ENCODE measurements at regions not wholly inside any gene's neighbourhood (a gene's known extent, or its start where the extent isn't known, plus 50 kb on each side); places are given as distances from the start of the nearest gene placed in this dataset.

DNA sequence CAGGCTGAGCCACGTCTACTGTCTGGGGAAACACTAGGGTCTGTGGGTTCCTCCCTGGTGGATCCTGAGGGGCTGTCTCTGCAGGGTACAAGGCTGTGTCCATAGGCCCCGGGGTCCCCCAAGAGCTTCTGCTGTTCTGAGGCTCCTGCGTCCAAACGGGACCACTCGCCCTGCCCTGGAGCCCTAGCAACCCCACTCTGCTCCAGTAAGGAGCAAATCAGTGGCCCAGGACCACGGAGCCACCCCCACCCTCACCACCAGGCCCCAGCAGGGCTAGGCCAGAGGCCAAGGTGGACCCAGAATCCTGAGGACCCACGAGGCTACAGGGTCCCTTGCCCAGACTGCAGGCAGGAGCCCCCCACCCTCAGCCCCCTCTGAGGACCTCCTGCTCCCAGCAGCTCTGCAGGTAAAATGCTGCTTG lies 75.1 kb upstream of the GALNT9 start:
- TF ChIP-seq, protein P1, sequence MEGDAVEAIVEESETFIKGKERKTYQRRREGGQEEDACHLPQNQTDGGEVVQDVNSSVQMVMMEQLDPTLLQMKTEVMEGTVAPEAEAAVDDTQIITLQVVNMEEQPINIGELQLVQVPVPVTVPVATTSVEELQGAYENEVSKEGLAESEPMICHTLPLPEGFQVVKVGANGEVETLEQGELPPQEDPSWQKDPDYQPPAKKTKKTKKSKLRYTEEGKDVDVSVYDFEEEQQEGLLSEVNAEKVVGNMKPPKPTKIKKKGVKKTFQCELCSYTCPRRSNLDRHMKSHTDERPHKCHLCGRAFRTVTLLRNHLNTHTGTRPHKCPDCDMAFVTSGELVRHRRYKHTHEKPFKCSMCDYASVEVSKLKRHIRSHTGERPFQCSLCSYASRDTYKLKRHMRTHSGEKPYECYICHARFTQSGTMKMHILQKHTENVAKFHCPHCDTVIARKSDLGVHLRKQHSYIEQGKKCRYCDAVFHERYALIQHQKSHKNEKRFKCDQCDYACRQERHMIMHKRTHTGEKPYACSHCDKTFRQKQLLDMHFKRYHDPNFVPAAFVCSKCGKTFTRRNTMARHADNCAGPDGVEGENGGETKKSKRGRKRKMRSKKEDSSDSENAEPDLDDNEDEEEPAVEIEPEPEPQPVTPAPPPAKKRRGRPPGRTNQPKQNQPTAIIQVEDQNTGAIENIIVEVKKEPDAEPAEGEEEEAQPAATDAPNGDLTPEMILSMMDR (conservative IDR thresholded peaks at IDR 0.05): no peak
- TF ChIP-seq ZFX (IDR thresholded peaks at IDR 0.05): no peak

All from C4-2B (cell line).